Kidney (tissue), 13 donors: ENCODE measurements at regions not wholly inside any gene's neighbourhood (a gene's known extent, or its start where the extent isn't known, plus 50 kb on each side); places are given as distances from the start of the nearest gene placed in this dataset.
A peak's percentile ranks its signal among the peaks of the same experiment; 100 is the strongest.

Source experiments
- DNase-seq, 5 donors: peaks; one replicate each; pipeline ENCODE4 v3.0.0-alpha.2; 2013 to 2020
- FAIRE-seq: peaks from 2 replicates; lab custom pipeline; 2012; peaks lifted over from hg19 to GRCh38; lab: Jason Lieb, UNC
- H3K27ac ChIP-seq, 2 donors: one replicate each; pipeline ENCODE4 v1.7.0; 2013; ENCODE audit warnings: low read depth in 2 of 2, low read length in 2 of 2, inconsistent platforms in 1 of 2
- H3K27me3 ChIP-seq: one replicate; pipeline ENCODE4 v1.7.1; 2013; ENCODE audit warnings: low read length, inconsistent platforms; ENCODE audit not compliant: control insufficient read depth, insufficient read depth
- H3K36me3 ChIP-seq, 3 donors: one replicate each; pipeline versions ENCODE4 v1.7.0 to v1.7.1; 2013; ENCODE audit warnings: low read length in 3 of 3, control low read depth in 1 of 3, inconsistent platforms in 1 of 3; ENCODE audit not compliant: insufficient read depth in 3 of 3, control insufficient read depth in 2 of 3
- H3K4me1 ChIP-seq, 3 donors: one replicate each; pipeline versions ENCODE4 v1.7.0 to v1.7.1; 2013; ENCODE audit warnings: low read length in 3 of 3, inconsistent platforms in 1 of 3, low read depth in 1 of 3; ENCODE audit not compliant: control insufficient read depth in 2 of 3, insufficient read depth in 2 of 3
- H3K4me3 ChIP-seq, 3 donors: one replicate each; pipeline versions ENCODE4 v1.7.0 to v1.8.1; 2013; ENCODE audit warnings: low read length in 3 of 3, control low read depth in 1 of 3, inconsistent platforms in 1 of 3
- H3K9ac ChIP-seq, 3 donors: one replicate each; pipeline versions ENCODE4 v1.7.0 to v1.7.1; 2013; ENCODE audit warnings: low read length in 3 of 3, control low read depth in 1 of 3, inconsistent platforms in 1 of 3
- H3K9me3 ChIP-seq, 3 donors: one replicate each; pipeline versions ENCODE4 v1.7.0 to v1.7.1; 2013; ENCODE audit warnings: low read length in 3 of 3, control low read depth in 1 of 3, inconsistent platforms in 1 of 3; ENCODE audit not compliant: control insufficient read depth in 2 of 3, insufficient read depth in 1 of 3
- CTCF ChIP-seq: IDR thresholded peaks from 3 replicates; pipeline ENCODE4 v1.5.1; 2012; ENCODE audit warnings: mild to moderate bottlenecking, moderate library complexity, borderline replicate concordance; ENCODE audit not compliant: insufficient read depth; ENCODE audit errors: extremely low read depth
- intact Hi-C: fragments of 100-400 bp; cut with DNase I; formaldehyde crosslinking; loops from one replicate; pipeline ENCODE4 v1.11.1; 2022
- donor health status: control.
- donor health status: control.
- donor health status: control.
- donor health status: control.
- donor health status: control.
- donor health status: DM: yes; HTN: yes; CAD: no.
- donor health status: Normal renal cell carcinoma (clear cell type).

DNA sequence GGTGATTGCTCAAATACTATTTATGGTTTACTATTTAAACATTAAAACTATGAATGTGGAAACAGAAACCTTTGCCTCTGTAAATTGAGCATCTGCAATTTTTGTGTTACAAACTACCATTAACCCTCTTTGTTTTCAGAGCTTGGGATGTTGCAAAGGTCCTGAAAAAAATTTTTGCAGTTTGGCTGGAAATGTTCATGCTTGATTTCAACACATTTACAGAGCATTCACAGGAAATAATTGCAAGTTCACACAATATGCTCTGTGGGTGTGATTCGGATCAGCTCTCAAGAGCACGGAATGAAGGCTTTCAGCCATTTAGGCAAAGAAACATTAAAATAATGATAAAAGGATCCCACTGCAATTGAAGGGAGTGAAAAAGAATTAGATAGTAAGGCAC lies 232.9 kb downstream of the ATP23 start:
- no peak overlapping the region for H3K27ac ChIP-seq
- no peaks in the 10 kb centered on the region for H3K9me3 ChIP-seq
- H3K9ac ChIP-seq: no peak overlapping the region
- FAIRE-seq: no peak
- no peaks in the 10 kb centered on the region for H3K36me3 ChIP-seq
- no peak for TF ChIP-seq CTCF
- no peak overlapping the region for H3K4me3 ChIP-seq
- H3K4me1 ChIP-seq: peaks cover 0 to 6% (median 0%) of the 10 kb centered on the region in 3 donors
- DNase-seq: no peak
- no peaks in the 10 kb centered on the region for H3K27me3 ChIP-seq
- intact Hi-C loops: no loop called here

DNA sequence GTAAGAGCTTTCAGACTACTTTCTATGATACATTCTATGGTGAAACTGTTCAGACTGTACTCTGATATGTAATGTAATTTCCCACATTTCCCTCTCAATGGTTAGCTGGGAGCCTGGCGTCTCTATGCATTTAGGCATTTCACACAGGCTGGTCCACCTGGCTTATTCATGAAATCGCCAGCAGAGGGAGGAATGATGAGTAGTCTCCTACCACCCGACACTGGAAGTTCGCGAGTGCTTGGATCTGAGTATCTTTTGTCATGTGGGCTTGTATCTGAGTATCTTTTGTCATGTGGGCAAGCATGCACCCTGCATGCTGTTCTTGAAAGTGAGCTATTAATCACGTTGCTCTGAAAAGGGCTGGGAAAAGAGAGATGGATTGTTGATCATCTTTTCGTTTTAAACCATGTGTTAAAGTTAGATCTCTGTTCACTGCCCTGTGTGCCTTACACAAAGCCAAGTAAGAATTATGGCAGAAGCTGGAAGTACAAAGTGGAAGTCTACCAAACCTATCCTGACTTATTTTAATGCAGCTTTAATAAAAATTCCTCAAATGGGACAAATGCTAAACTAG lies 235.0 kb downstream of the ATP23 start:
- Histone ChIP-seq H3K27ac (no peak overlapping the region), H3K9ac (no peak overlapping the region), H3K27me3 (no peaks in the 10 kb centered on the region), H3K9me3 (no peaks in the 10 kb centered on the region), H3K4me3 (no peak overlapping the region), H3K36me3 (no peaks in the 10 kb centered on the region), H3K4me1 (peaks cover 0 to 4% (median 0%) of the 10 kb centered on the region in 3 donors)
- TF ChIP-seq CTCF: peak; percentile 34
- intact Hi-C loops: no loop called here
- FAIRE-seq (no peak), DNase-seq (peak in 1 of 5 donors; percentile 28)

GRCh38 chr12:58177366-58177765 lies 236.0 kb downstream of the ATP23 start:
- FAIRE-seq: no peak
- H3K36me3 ChIP-seq: no peaks in the 10 kb centered on the region

More at GRCh38 chr12:58177366-58177765, 236.0 kb downstream of the ATP23 start:
- no peaks in the 10 kb centered on the region for H3K9me3 ChIP-seq
- H3K4me3 ChIP-seq: no peak overlapping the region
- no peaks in the 10 kb centered on the region for H3K4me1 ChIP-seq
- no peaks in the 10 kb centered on the region for H3K27me3 ChIP-seq
- DNase-seq: no peak
- no peak for TF ChIP-seq CTCF
- intact Hi-C loops: no loop called here
- H3K9ac ChIP-seq: no peak overlapping the region
- H3K27ac ChIP-seq: no peak overlapping the region
